Transverse colon (tissue), 4 donors: ENCODE measurements at regions not wholly inside any gene's neighbourhood (a gene's known extent, or its start where the extent isn't known, plus 50 kb on each side); places are given as distances from the start of the nearest gene placed in this dataset.

Source experiments
- POLR2A ChIP-seq: fragments of 450-650 bp; IDR thresholded peaks from one replicate; pipeline ENCODE4 v1.6.1; 2016; ENCODE audit warnings: antibody characterized with exemption, mild to moderate bottlenecking, moderate library complexity
- POLR2AphosphoS5 ChIP-seq, 3 donors: sonication (generic); formaldehyde crosslinking; IDR thresholded peaks; one replicate each; pipeline ENCODE4 v1.6.1; 2016; ENCODE audit warnings: antibody characterized with exemption in 3 of 3
- TF ChIP-seq, protein P1 (sequence below), 5 experiments: fragments of 200-600 bp in 3 of 5; fragments of 450-650 bp in 2 of 5; sonication (generic) in 3 of 5; IDR thresholded peaks; 1 replicate in 2 of 5; 2 replicates in 3 of 5; pipeline ENCODE4 v1.5.1; 2016 to 2017; ENCODE audit warnings: antibody characterized with exemption in 5 of 5, inconsistent platforms in 3 of 5, mild to moderate bottlenecking in 2 of 5, moderate library complexity in 1 of 5

DNA sequence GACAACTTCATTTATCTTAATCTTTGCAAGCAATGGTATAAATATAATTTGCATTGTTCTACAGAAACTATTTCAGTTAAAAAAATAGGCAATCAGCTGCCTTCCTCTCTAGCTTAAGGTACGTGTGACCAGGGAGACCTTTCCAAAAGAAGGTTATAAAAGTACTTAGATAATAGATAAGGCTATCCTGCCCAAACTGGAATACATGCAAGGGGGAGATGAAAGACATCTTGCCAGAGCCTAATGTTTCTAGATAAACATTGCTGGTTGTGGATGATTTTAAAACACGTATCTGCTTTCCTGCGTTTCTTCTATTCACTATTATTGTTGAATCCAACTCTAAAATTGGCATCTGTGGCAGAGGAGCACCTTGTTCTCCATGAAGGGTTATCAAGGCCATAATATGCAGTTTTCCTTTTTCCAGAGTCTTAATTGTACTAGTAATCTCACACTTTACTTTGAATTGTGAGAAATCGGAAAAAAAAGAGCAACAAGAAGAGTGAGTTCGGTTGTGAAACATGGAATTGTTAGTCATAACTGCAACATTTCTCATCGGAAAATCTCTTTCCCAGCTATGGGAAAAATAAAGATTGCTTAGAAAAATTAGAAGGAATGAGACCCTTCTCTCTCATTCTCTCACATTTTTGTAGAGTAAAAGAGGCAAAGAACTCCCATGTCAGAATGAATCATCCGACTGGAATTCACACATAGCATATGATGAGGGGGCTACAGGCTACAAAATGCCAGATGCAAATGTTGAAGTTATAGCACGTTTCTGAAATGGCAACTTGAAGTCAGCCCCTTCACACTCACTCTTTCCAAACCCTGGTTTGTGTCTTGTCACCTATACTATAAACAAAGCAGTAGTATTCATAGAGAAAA lies 936.1 kb upstream of the NR2F2 start:
- TF ChIP-seq, protein P1, sequence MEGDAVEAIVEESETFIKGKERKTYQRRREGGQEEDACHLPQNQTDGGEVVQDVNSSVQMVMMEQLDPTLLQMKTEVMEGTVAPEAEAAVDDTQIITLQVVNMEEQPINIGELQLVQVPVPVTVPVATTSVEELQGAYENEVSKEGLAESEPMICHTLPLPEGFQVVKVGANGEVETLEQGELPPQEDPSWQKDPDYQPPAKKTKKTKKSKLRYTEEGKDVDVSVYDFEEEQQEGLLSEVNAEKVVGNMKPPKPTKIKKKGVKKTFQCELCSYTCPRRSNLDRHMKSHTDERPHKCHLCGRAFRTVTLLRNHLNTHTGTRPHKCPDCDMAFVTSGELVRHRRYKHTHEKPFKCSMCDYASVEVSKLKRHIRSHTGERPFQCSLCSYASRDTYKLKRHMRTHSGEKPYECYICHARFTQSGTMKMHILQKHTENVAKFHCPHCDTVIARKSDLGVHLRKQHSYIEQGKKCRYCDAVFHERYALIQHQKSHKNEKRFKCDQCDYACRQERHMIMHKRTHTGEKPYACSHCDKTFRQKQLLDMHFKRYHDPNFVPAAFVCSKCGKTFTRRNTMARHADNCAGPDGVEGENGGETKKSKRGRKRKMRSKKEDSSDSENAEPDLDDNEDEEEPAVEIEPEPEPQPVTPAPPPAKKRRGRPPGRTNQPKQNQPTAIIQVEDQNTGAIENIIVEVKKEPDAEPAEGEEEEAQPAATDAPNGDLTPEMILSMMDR (IDR thresholded peaks at IDR 0.05): no peak
- TF ChIP-seq POLR2A: no peak
- TF ChIP-seq POLR2AphosphoS5 (IDR thresholded peaks at IDR 0.05): no peak
